ENCODE measurements at regions not wholly inside any gene's neighbourhood (a gene's known extent, or its start where the extent isn't known, plus 50 kb on each side); places are given as distances from the start of the nearest gene placed in this dataset.

DNA sequence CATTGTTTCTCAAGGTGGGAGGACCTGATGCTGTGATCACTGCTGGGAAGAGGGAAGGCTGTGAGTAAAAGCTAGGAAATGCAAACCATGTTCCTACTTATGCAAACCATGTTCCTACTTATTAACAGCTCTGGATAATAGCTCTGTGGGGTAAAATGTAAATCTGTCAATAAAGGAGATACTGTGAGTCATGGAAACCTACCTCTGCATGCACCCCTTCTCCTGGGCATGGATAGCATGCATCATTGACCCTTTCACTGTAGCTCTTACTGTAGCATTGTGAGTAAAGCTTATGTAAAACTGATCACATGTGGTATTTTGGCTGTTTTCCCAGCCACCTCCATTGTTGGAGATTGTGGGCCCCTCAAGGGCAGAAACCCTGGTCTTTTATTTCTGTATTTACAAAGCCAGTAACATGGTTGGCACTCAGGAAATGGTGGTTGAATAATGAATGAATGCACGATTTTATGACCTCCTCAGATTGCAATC, 253.7 kb downstream of the GRIN2B start:
- Histone ChIP-seq H3K79me2 (ENCODE audit: insufficient read depth, low read length) (no peaks in the 10 kb centered on the region), H3K27me3 (ENCODE audit: control insufficient read depth in 1 of 2, insufficient read depth in 2 of 2, low read length in 2 of 2) (no peaks in the 10 kb centered on the region), H3K36me3 (replicated peaks in 1 of 2; ENCODE audit: control insufficient read depth in 1 of 2, insufficient read depth in 2 of 2, low read length in 2 of 2) (no peaks in the 10 kb centered on the region), H3K4me1 (ENCODE audit: insufficient read depth, low read length) (no peaks in the 10 kb centered on the region), H2AFZ (ENCODE audit: low read length) (no peak overlapping the region), H3K4me3 (replicated peaks in 1 of 3; ENCODE audit: insufficient read depth in 1 of 3, low read depth in 2 of 3, low read length in 3 of 3) (no peak overlapping the region), H3K9ac (ENCODE audit: insufficient read depth, low read depth, low read length) (no peak overlapping the region), H3K9me3 (ENCODE audit: low read length) (no peaks in the 10 kb centered on the region), H3K27ac (ENCODE audit: extremely low read length, insufficient read depth, low read length) (no peak overlapping the region), H4K20me1 (ENCODE audit: insufficient read depth, low read length) (no peaks in the 10 kb centered on the region), H3K4me2 (ENCODE audit: low read depth, low read length) (no peak overlapping the region)
- no peak for ATAC-seq
- in situ Hi-C loops (cut with HindIII; ENCODE audit: extremely low pct_ligation_motif_present, low pct_unique_long_range_greater_than_20kb) (loop anchor here (25.0 kb wide), 1 partner anchor 210 kb away; no protein-coding TSS in a partner anchor), intact Hi-C loops (cut with micrococcal nuclease; ENCODE audit: unreplicated experiment) (no loop called here)
- no peak for FAIRE-seq
- WGBS (ENCODE audit: low lambda C conversion rate), result 8% methylated on average over 1 of the region's 1 CpG
- DNase-seq (ENCODE audit: low spot score), result no peak
- BruUV-seq (replicated peaks), result no TSS peak
- no peak for TF ChIP-seq ZNF484 (CRISPR knock-in tag; IDR thresholded peaks at IDR 0.05; ENCODE audit: borderline replicate concordance, low read depth)
- no peak for TF ChIP-seq ZZZ3 (CRISPR knock-in tag; IDR thresholded peaks at IDR 0.05; ENCODE audit: borderline replicate concordance)
- no peak for TF ChIP-seq ZNF703 (CRISPR knock-in tag; IDR thresholded peaks at IDR 0.05; ENCODE audit: borderline replicate concordance)
- TF ChIP-seq, protein P1, sequence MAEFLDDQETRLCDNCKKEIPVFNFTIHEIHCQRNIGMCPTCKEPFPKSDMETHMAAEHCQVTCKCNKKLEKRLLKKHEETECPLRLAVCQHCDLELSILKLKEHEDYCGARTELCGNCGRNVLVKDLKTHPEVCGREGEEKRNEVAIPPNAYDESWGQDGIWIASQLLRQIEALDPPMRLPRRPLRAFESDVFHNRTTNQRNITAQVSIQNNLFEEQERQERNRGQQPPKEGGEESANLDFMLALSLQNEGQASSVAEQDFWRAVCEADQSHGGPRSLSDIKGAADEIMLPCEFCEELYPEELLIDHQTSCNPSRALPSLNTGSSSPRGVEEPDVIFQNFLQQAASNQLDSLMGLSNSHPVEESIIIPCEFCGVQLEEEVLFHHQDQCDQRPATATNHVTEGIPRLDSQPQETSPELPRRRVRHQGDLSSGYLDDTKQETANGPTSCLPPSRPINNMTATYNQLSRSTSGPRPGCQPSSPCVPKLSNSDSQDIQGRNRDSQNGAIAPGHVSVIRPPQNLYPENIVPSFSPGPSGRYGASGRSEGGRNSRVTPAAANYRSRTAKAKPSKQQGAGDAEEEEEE (CRISPR knock-in tag; IDR thresholded peaks at IDR 0.05; ENCODE audit: borderline replicate concordance), result no peak
- TF ChIP-seq ATAD3A (CRISPR knock-in tag; IDR thresholded peaks at IDR 0.05), result no peak
- TF ChIP-seq, protein P2, sequence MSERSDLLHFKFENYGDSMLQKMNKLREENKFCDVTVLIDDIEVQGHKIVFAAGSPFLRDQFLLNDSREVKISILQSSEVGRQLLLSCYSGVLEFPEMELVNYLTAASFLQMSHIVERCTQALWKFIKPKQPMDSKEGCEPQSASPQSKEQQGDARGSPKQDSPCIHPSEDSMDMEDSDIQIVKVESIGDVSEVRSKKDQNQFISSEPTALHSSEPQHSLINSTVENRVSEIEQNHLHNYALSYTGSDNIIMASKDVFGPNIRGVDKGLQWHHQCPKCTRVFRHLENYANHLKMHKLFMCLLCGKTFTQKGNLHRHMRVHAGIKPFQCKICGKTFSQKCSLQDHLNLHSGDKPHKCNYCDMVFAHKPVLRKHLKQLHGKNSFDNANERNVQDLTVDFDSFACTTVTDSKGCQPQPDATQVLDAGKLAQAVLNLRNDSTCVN (CRISPR knock-in tag; IDR thresholded peaks at IDR 0.05; ENCODE audit: borderline replicate concordance), result no peak
- no peak for TF ChIP-seq KDM4B (CRISPR knock-in tag; IDR thresholded peaks at IDR 0.05)
- TF ChIP-seq ZSCAN29 (CRISPR knock-in tag; conservative IDR thresholded peaks at IDR 0.05), result no peak
- TF ChIP-seq, protein P3, sequence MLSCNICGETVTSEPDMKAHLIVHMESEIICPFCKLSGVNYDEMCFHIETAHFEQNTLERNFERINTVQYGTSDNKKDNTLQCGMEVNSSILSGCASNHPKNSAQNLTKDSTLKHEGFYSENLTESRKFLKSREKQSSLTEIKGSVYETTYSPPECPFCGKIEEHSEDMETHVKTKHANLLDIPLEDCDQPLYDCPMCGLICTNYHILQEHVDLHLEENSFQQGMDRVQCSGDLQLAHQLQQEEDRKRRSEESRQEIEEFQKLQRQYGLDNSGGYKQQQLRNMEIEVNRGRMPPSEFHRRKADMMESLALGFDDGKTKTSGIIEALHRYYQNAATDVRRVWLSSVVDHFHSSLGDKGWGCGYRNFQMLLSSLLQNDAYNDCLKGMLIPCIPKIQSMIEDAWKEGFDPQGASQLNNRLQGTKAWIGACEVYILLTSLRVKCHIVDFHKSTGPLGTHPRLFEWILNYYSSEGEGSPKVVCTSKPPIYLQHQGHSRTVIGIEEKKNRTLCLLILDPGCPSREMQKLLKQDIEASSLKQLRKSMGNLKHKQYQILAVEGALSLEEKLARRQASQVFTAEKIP (CRISPR knock-in tag; IDR thresholded peaks at IDR 0.05; ENCODE audit: borderline replicate concordance), result no peak
- TF ChIP-seq FOXJ3 (CRISPR knock-in tag; IDR thresholded peaks at IDR 0.05; ENCODE audit: borderline replicate concordance), result no peak
- TF ChIP-seq TGIF2 (CRISPR knock-in tag; IDR thresholded peaks at IDR 0.05), result no peak
- TF ChIP-seq NCOA2 (CRISPR knock-in tag; IDR thresholded peaks at IDR 0.05), result no peak
- no peak for TF ChIP-seq ZNF44 (CRISPR knock-in tag; IDR thresholded peaks at IDR 0.05)
- TF ChIP-seq ZNF792 (CRISPR knock-in tag; IDR thresholded peaks at IDR 0.05), result no peak
- ChIA-PET POLR2A (no interaction called here), CTCF (ENCODE audit: low intra/inter-chr PET ratio, low total read pairs) (no interaction called here)

Measured in HepG2 (cell line).